NCI-H2227 treated with DMSO at 0.1 percent for 48 hours (cell line): ENCODE measurements at regions not wholly inside any gene's neighbourhood (a gene's known extent, or its start where the extent isn't known, plus 50 kb on each side); places are given as distances from the start of the nearest gene placed in this dataset.
"Not testable (repeated sequence)": the region's sequence is repeated elsewhere in the genome, so short reads cannot be mapped to it uniquely, and the experiment has no call there.

Experiments used
- DNase-seq: peaks from one replicate; lab custom pipeline; 2025; lab: John Stamatoyannopoulos, UW

DNA sequence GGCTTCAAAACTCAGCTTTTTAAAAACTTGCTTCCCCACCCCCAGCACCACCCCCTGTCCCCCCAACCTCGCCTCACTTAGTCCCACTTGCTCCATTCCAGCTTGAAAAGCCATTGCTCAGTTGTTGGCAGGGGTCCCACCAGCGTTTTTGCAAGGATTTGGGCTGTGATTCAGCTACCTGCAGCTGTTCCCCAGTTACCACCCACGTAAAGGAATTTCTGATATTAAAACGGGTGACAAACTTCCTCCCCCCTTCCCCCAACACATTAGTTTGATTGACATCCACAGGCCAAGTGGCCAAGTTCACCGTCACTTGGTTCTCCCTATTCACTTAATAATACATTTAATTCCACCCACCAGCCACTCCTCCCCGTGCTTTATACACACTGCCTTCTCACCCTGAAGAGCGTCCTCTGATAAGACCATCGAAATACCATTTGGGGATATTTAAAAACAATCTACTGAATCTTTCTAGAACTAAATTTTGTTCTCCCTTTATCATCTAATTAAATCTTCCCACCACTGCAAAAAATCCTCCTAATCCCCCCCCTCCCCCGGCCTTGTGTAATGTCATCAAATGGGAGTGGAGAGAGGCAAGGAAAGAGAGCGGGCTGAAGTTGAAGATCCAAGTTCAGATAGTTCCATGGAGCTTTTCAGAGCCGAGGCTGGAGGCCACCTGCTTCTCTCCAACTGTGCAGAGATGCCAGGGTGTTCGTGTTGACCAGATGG lies 55.1 kb downstream of the SOX9 start:
- no peak for DNase-seq

DNA sequence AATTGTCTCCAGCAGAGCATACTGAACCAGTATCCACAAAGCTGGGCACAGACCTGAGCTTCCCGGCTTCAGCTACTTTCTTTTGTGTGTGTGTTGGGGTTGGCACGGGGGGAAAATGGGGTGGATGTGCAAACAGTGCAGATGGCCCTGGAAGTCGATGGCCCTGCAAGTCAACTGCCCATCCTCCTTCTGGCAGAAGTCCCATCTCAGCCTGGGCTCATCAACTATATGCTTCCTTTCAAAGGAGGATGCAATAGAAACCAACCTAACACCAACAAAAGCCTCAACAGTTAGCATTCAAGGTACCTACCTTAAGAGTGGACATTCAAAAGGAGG lies 55.7 kb downstream of the SOX9 start:
- no peak for DNase-seq

DNA sequence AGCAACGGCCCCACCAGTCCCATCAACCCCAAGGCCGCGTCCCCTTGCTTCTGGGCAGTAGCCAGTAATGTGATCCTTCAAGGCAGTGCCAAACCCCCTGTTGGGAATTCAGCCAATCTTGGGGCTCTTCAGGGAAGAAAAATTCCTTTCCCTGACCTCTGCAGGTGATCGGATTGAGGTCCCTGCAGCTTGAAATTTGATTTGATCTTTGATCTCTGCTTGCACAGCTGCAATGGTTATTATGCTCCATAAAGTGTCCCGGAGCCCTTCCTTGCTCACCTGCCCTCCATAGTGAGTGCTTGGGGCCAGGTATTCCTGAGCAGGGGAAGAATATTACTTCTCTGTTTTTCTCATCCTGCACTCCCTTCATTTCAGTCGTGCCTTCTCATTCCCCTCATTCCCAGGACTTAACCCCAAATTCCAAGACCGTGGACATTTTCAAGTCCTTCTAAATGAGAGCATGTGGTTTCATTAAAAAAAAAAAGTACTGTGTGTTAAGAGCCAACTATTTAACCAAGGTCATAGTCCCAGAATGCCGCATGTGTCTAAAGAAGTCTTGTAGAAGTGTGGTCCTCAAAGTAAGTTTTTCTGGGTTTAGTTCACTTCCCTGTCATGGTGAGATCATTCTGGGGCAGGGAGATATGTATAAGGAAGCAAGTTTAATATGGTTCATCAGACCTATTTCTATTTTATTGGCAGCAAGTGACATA lies 56.3 kb downstream of the SOX9 start:
- DNase-seq, result no peak

DNA sequence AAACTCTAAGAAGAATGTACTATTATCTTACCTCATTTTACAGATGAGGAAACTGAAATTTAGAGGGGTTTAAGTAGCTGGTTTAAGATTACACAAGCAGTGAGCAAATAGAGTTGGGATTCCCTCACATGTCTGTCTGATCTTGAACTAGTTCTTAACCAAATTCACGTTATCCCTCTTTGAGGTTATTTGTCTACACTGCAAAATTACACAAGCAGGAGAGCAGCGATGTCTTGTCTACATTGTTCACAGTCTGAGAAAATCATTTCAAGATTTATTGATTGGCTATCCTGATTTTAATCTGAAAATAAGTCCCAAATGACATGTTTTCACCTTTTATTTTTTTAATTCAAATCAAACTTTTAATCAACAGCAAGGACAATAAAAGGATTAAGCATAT lies 56.9 kb downstream of the SOX9 start:
- no peak for DNase-seq

DNA sequence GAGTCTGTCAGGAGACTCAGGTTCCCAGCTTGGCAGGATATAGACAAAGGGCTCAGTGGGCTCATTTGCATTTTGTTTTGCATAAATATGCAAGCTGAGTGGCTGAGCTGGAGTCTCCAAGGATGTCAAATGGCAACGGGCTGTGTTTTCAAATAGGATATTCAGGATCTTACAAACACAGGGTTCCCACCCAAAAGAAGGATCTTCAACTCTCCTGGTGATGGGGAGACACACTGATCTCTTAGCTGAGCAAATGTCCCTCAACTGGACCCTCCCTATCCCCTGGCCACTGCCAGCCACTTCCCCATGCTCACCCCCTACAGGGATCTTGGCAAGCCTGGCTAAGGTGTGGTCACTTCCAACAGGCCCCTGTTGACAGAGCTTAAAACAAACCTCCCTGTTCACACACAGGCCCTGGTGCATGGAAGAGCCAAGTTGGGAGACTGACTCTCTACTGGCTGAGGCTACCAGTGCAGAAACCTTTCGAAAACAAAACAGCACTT lies 61.6 kb downstream of the SOX9 start:
- no peak for DNase-seq

DNA sequence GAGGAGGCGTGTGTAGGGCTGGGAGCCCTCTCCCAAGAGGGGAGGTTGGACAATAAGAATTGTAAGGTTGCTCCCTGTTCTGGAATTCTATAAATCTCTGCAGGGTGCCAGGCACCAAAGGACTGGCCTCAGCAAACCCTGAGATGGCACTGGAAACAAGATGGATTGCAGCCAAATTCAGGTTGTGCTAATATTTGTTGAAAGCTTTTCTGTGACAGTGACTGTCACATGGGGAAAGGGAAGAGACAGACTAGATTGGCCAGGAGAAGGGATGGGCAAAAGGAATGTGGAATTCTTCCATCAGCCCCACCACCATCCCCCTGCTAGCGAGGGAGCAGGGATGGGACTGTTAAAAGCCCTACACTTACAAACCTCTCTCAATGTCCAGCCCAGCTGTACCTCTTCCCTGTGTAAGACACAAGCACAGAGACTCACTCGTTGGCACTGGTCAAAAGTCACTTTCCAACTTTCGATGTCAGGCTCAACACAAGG lies 62.4 kb downstream of the SOX9 start:
- no peak for DNase-seq

DNA sequence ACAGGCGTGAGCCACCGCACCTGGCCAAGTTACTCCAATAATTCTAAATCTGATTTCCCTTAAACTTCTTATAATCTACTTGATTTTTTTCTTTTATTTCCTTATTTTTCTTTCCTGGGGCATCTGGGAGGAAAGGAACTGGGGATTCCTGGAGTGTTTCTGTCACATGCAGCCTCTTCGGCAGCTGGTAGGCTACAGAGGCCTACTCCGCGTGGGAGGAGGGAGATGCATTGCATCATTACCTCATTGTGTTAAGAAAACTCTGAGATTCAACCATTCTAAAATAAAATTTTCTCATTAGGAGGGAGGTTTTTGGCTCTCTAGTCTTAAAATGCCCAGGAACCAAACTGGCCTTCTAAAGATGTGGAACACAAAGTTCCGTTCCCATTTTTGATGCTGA lies 64.0 kb downstream of the SOX9 start:
- DNase-seq, result no peak

DNA sequence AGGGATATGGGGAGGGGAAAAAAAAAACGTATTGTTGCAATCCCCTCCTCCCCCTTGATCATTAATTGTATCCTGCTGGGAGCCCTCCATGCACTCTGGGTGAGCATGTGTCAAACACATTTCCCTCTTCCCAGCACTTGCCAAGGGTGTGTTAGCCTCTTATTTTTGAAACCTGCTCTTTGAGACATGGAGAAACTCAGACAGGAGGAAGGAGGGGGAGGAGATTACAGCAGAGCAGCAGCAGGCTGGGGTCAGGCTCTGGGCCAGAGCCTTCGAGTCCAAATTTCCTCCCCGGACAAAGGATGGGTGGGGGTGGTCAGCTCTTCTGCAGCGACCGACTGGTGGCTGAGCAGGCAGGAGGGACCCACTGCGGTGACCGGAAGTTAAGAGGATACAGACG lies 64.7 kb downstream of the SOX9 start:
- no peak for DNase-seq

DNA sequence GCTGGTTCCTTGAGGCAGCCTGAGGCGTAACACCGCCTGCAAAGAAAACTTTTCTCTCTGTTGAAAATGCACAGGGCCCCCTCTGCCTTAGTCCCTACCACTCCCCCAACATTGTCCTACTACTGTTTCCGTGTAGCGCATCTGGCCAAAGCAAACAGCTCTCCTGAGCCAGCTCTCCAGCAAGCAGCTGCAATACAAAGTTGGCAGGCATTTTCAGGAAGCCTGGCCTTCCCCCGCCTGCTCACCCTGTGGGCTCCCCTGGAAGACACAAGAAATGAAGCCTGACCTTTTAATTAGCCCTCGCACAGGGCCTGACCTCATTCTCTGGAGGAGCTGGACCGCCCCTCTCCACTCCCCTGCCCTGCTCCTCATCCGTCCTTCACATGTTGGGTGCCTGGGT lies 66.7 kb downstream of the SOX9 start:
- DNase-seq, result no peak

DNA sequence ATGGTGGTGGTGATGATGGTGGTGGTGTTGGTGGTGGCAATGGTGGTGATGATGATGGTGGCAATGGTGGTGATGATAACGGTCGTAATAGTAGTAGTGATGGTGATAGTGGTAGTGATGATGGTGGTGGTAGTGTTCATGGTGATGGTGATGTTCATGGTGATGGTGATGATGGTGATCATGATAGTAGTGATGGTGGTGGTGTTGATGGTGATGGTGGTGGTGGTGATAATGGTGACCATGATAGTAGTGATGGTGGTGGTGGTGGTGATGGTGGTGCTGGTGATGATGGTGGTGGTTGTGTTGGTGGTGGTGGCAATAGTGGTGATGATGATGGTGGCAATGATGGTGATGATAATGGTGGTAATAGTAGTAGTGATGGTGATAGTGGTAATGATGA lies 68.0 kb downstream of the SOX9 start:
- DNase-seq, result no peak

DNA sequence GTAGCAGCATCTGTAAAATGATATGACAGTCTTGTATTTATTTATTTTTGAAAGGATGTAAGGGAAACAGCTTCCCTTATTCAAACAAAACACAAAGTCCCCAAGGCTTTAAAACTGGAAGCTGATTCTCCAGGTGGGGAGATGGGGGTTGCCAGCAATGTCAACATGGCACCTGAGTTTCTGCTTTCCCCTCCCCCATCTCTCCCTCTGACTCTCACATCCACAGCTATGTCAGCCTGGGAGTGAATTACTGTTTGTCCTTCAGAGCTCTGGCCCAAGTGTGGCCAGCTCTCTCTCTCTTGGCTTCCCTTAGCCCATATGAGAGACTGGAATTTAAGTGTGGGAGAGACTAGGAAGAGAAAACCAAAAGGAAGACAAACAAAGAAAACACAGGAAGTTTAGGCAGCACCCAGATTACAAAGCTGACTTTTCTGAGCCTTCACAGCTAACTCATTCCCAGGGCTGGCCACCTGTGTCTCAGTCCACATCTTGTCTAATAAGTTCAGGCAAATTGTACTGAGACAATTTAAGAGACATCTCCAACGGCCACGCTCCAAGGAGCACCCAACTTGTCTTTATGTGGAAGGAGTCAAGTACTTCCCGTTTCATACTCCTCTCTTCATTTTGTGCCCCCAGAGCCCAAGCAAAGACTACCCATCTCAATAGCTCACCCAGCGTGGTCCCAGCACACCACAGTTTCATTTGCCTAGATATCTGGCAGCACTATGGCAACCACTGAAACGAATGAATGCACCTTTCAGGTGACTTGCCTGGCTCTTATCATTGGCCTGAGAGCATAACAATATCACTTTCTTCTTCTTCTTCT lies 69.2 kb downstream of the SOX9 start:
- DNase-seq, result no peak

DNA sequence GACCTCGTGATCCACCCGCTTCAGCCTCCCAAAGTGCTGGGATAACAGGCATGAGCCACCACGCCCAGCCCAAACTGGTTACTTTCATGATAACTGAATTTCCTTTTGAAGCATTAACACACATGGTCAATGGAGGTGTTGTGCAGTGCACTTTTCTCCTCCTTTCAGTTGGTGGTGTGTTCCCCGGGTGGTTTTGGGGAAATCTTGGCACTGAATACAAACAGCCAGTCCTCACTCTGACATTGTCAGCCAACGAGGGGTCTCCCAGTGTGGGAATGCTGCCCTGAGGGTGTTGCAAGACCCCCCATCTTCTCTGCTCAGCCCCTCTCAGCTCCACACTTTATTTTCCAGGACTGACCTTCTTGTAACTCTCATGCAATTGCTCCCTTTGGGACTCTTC lies 70.5 kb downstream of the SOX9 start:
- no peak for DNase-seq

DNA sequence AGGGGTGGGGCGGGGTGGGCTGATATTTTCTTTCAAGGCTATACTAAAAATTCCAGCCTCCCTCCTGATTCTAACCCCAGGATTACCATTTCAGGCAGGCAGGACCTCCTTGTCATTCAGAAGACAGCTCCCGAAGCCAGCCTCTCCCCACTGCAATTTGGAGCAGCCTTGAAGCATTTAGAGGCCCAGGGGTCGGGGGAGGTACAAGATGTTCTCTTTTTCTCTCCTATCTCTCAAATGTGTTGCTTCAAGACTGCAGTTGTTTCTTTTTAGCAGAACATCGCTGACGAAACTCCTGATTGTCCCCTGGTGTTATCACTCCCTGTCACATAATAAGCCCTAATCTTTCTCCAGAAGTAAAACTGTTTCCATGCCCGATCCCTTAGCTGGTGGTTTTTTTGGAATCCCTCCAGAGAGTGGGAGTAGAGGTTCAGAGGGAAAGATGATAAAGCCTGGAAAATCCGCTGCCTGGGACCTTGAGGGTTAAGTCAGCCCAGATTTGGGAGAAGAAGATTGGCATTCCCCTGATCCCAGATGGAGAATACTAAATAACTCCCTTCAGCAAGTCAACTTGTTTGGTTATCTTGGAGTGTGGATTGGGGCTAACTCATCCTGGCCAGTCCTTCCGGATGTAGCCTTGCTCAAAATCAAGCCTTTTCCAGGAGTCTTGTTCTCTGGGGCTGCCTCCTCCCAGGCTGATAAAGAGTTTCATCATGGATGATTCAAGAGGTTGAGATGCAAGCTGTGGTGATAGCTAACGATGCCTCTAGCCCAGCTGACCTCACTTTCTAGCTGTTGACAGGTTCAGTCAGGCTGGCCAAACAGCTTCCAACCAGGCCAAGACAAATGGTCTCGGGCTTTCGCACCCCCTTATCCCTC lies 71.3 kb downstream of the SOX9 start:
- no peak for DNase-seq

DNA sequence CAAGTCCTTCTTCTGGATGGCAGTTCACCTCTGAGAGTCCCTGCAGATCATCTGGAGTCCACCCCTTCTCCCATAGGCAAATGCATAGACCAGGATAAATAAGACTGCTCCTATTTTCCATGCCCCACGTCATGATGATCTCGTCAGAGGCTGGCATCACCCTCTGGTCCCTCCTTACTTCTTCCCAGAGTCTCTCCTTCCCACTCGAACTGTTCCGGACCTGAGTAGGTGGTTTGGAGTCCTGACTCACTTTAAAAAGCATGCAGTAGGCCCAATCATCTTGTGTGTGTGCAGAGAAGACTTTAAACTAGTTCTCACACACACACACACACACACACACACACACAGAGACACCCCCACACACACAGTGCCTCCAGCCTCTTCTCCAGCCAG lies 72.0 kb downstream of the SOX9 start:
- DNase-seq, result no peak

DNA sequence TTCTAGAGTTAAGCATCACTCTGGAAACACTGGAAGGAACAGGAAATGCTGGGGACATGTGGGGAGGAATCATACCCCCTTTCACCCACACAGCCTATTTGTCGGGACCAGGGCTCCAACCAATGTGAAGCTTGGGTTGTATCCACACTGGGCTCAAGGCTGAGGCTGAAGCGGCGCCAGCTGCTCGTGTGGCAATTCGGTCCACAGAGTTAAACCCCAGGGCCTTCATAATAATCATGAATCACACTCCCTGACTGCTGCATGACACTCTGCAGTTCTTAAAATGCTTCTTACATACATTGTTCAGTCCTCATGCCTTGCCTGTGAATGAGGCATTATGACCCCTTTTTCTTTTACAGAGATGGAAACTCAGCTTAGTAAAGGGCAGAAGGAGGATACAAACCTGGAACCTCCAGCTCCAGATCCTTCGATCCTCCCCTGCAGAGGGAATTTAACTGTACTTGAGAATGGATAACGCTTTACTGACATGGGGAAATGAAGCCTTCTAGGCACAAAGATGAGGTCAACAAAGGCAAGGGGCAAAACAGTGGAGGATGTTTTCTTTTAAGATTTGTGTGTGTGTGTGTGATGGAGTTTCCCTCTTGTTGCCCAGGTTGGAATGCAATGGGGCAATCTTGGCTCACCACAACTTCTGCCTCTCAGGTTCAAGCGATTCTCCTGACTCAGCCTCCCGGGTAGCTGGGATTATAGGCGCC lies 72.7 kb downstream of the SOX9 start:
- DNase-seq, result no peak

DNA sequence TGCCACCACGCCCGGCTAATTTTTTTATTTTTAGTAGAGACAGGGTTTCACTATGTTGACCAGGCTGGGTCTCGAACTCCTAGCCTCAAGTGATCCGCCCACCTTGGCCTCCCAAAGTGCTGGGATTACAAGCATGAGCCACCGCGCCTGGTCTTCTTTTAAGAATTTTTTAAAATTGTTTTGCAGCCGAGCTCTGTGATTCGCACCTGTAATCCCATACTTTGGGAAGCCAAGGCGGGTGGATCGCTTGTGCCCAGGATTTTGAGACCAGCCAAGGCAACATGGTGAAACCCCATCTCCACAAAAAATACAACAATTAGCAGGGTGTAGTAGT lies 73.3 kb downstream of the SOX9 start:
- not testable (repeated sequence) for DNase-seq

DNA sequence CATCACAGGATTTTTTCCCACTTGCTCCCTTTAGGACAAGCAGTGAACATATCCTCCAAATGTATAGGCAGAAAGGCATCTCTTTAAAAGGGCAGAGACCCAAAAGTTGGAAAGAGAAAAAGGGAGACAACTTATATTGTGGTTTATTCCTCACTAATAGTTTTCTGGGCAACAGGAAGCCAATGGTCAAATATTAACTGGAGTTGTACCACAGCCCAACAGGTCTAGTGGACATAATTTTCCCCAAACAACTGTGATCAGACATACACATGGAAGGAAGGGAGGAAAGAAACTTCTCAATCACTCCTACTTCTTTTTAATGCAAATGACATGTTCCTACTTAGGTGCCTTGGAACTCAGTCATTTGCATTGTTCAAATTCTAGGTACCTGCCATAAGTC lies 78.4 kb downstream of the SOX9 start:
- no peak for DNase-seq

DNA sequence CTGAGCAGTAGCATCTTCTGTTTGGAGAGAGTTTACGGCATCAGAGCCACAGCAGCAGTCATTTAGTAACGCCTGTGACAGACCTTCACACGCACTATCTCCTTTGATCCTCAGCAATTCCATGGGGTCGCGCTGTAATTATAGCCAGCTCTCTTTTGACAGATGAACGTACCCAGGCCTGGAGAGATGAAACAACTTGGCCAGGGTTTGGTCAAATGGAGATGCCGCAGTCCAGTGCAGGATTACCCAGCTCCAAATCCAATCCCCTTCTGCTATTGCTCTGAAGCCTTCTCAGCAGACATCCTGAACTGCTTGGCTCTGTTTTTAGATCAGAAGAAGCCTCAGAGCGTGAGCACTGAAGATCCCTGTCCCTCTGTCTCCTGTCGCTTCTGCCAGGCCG lies 83.9 kb downstream of the SOX9 start:
- no peak for DNase-seq

DNA sequence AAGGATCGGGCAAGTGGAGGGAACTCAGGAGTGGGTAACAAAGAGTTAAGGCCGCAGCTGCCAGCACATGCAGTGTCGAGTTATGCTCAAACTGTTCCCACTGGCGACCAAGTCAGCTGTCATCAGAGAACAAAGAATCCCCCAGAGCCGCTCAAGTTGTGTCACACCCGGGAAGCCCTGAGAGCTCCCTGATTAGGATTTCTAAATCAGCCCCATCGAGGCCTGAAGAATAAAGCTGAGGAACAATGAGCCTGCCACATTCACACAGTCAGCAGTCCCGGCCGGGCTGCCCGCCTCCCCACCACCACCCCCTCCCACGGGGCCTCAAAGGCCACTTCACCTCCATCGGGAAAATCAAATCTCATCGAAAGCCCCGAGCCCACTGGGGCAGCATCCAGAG lies 84.5 kb downstream of the SOX9 start:
- no peak for DNase-seq

DNA sequence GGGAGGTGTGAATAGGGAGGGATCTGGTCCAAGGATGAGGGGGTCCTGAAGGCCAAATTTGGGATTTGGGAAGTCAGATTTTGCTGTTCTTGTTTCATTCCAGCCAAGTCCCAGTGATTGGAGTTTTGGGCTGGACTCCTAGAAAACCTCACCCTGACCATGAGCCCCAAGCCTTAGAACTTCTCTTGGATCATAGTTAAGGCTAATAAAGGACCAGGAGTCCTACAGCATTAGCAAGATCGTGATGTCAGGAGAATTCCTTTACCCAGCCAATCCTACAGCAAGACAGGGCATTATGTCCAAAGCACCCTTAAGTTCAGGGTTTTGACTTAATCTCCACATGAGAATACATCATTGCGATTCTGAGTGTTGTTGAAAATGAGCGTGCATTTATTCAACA lies 85.0 kb downstream of the SOX9 start:
- no peak for DNase-seq

DNA sequence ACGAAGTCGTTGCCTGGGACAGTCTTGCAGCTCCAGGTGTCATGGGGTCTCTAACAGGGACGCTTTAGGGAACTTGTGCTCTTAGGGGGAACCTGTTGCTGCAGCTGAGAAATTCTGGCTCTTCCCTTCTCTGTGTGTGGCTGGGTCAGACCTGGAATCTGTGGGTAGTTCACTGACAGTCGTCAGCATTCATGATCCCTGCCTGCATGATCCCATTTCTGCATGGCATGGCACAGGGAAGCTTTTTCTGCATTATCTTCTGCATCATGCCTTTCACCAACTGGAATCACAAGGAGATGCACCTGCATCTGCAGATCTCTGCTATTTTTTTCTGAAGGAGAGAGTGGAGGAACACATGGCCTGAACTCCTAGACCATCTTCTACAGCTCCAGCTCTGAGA lies 85.6 kb downstream of the SOX9 start:
- DNase-seq, result no peak
